HG03097 (cell line): ENCODE measurements at regions not wholly inside any gene's neighbourhood (a gene's known extent, or its start where the extent isn't known, plus 50 kb on each side); places are given as distances from the start of the nearest gene placed in this dataset.

Experiments used
- ATAC-seq: cut with Tn5 transposase; IDR thresholded peaks from one replicate; pipeline ENCODE4 v1.9.1; 2021; ENCODE audit not compliant: unreplicated experiment, low FRiP score

- ATAC-seq = no peak
Measured at GRCh38 chr21:41037212-41037611, 130.7 kb upstream of the BACE2 start.

GRCh38 chr21:41037936-41038335 is 130.0 kb upstream of the BACE2 start:
- no peak for ATAC-seq

- no peak for ATAC-seq
Measured at GRCh38 chr21:41043014-41043413, 124.9 kb upstream of the BACE2 start.

DNA sequence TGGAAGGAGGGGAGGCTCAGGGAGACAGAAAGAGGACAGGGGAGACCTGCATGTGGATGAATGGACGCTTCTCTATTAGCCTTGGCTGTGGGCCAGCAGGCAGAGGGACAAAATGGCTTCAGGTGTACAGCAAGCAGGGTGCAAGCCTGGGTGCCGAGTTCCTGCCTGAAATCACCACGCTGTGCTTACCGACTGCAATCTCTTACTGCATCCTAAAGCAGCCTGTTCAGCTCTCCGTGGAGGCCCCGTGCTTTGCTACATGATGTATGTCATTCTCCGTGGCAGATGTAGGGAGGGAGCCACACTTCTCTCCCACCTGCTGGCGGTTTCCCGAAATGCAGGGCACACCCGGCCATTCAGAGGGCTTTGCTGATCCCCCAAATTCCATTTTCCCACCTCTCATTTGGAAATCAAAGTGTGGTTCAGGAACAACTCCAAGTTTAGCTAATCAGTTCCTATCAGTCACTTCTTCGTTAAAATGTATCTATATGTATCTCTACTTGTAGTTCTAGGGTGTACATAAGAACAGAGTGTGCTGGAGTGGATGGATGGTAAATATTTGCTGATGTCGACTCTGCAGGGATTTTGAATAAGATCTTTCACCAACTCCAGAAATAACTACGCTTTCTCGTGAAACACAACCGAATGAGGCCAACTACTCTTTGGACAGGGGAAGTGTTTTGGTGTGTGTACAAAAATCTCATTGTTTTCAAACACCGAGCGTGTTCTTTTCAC is 122.3 kb upstream of the BACE2 start:
- no peak for ATAC-seq

DNA sequence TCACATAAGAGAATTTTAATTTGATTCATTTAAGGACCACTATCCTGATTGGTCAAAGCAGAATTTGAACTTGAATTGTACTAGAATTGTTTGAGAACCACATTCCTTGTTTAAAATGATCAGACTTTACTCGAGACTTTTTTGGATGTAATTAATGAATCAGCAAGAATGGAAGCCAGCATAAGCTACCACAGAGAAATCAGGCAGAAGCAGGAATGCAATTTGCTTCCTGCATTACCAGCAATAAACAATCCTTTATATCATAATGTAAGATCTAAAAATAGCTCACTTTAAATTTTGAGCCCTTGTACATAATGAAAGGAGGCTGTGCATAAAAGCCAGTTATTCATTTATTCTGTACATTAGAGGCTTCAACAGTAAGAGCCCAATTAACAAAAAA is 119.8 kb upstream of the BACE2 start:
- ATAC-seq = no peak

GRCh38 chr21:41048623-41049022 is 119.3 kb upstream of the BACE2 start:
- ATAC-seq = no peak

DNA sequence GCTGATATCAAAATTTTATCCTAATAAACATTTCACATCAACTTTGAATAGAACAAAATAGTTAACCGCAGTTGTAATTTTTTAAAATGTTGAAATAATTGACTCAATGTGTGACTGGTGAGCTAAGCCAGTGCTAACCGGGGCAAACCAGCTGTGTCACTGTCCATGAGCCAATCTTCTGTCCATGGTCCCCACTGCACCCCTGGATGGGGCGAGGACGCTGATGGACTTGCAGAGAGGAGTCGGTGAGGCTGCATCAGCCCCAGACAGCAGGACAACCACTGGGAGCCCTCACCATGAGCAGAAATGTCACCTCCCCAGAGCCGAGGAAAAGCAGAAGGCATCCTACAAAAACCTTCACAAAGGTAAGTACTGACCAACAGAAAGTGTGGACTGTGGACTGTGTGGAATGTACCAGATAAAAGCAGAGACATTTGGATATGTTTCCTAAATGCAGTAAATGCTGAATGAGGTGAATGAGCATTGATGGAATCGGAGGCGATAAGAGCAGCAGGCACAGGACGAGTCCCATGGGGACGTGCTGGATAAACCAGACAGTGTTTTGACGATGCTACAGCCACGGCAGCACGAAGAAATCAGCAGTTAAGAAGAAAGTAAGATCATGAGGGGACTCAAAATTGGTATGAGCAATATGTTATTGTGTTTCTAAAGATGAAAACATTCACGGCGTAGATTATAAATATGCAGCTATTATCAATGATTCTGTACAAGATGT is 115.0 kb upstream of the BACE2 start:
- no peak for ATAC-seq

DNA sequence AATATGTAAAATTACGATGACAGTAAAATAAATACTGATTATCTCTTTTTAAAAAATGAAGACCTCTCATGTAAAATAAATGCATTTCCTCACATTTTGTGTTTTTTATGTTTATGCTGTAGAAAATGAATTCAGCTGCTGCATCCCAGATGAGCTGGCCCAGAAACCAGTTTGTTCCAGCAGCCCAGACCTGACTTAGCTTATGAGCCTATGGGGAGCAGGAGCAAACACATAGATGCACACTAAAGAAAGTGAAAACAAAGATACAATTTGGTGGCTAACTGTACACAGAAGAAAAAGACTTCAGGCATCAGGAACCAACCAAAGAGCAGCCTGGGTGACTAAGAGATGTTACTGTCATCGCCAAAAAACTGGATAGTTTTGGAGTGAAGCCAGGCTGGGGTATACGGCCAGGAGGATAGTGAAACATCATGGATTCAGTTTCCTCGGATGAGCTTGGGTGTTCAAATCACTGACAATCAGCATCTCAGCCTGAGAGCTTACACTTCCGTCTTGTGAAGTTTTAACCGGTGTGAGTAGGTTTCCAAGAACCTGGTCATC is 113.9 kb upstream of the BACE2 start:
- ATAC-seq = no peak

- no peak for ATAC-seq
Measured at GRCh38 chr21:41055266-41055665, 112.7 kb upstream of the BACE2 start.

DNA sequence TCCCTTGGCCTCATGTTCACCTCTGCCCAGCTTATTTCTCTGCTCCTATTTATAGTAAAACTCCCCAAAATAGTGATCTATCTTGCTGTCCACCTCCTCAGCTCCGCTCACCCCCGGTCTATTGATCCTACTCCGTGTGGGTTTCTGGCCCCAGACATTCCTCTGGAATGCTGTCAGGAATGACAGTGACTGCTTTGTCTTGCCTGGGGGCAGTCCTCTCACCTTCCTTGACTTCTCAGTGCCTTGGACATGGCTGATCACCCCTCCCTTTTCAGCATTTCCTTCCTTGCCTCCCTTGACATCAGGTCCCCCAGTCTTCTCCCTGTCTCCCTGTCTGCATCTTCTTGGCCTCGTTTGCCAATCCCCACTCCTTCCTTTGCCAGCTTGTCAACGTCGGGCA is 108.1 kb upstream of the BACE2 start:
- ATAC-seq = no peak

DNA sequence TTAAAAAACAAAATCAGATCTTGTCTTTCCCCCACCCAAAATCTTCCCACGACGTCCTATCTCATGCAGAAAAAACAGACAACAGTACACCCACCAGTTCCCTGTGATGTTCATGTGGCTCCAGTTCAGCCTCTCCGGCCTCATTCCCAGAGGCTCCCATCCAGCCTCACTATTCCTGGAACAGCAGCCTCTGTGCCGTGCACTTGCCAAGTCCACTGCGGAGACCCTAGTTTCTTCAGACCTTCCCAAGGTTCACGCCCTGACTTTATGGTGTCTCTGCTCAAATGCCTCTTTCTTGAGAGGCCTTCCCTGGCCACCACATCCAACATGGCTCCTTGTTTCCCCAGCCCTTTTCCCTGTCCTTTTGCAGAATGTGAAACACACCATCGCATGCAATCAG is 106.3 kb upstream of the BACE2 start:
- ATAC-seq = no peak

GRCh38 chr21:41064334-41064791 is 103.6 kb upstream of the BACE2 start:
- ATAC-seq = no peak

GRCh38 chr21:41064951-41065350 is 103.0 kb upstream of the BACE2 start:
- no peak for ATAC-seq

DNA sequence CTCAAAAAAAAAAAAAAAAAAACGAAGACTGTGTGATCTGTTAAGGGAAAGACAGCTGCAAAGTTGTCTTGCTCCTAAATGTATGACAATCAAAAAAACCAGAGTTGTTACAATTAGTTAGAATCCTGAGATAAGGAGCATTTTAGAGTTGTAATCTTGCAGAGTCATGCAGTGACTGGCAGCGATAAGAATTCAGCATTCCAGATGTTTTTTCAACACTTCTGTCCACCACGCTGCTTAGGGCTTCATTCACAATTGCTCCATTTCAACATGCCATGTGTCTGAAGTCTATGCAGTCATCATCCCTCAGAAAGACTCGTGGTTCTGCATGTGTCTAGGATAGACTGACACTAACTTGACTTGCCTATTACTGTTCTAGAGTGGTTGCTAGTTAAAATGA is 102.4 kb upstream of the BACE2 start:
- no peak for ATAC-seq

- ATAC-seq = no peak
Measured at GRCh38 chr21:41066086-41066938, 101.6 kb upstream of the BACE2 start.

DNA sequence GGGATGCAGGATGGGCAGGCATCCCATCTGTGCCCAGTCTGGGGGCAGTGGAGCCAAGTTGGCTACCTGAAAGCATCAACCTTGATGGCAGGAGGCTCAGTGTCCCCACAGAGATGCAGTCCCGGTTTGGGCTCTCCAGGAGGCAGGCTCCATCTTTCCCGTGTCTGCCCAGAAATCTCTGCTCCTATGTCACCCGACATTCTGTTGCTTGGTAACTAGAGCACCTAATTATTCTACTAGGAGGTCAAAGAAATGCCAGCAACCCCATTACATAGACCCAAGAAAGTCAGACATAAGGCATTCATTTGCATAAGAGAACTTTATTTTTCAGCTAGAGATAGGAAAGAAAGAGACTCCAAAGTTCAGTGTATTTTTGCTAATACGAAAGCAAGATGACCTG is 100.3 kb upstream of the BACE2 start:
- no peak for ATAC-seq

GRCh38 chr21:41068496-41068895 is 99.5 kb upstream of the BACE2 start:
- no peak for ATAC-seq

DNA sequence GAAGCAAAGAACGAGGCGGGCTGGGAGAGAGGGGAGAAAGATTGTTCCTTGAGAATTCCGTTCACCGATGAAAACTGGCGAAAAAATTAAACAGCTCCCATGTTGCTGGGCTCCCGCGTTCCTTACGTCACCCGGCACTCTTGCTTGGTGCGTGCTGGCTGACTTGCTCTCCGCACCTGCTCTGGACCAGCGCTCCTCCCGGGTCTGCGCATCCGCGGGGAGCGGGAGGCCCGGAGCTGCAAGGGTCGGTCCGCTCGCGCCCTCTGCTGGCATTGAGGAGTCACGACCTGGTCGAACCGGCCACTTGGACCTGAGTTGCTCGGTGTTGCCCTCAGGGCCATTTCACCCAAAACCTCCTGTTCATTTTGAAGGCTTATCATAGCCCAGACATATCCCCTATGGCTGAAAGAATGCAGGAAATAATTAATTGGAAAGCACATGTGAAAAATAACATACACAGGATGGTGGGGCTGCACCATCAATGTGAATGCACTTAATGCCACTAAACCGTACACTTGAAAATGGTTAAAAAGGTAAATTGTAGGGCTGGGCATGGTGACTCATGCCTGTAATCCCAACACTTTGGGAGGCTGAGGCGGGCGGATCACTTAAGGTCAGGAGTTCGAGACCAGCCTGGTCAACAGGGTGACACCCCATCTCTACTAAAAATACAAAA is 98.9 kb upstream of the BACE2 start:
- peak; percentile 92 for ATAC-seq

DNA sequence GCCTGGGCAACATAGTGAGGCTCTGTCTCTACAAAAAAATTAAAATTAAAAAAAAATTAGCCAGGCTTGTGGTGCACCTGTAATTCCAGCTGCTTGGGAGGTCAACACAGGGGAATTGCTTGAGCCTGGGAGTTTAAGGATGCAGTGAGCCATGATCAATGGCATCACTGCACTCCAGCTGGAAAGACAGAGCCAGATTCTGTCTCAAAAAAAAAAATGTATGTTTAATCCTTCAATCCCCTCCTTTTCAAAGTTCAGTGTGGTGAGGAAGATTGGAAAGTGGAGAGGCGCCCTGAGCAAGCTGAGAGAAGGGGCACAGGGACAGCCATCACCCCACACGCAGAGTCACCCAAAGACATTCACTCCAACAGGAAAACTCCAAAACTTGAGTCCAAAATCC is 97.7 kb upstream of the BACE2 start:
- ATAC-seq = no peak
